Kidney (tissue), 13 donors: ENCODE measurements at regions not wholly inside any gene's neighbourhood (a gene's known extent, or its start where the extent isn't known, plus 50 kb on each side); places are given as distances from the start of the nearest gene placed in this dataset.

Experiments used
- DNase-seq, 5 donors: peaks; one replicate each; pipeline ENCODE4 v3.0.0-alpha.2; 2013 to 2020
- FAIRE-seq: peaks from 2 replicates; lab custom pipeline; 2012; peaks lifted over from hg19 to GRCh38; lab: Jason Lieb, UNC
- H3K27ac ChIP-seq, 2 donors: one replicate each; pipeline ENCODE4 v1.7.0; 2013; ENCODE audit warnings: low read depth in 2 of 2, low read length in 2 of 2, inconsistent platforms in 1 of 2
- H3K27me3 ChIP-seq: one replicate; pipeline ENCODE4 v1.7.1; 2013; ENCODE audit warnings: low read length, inconsistent platforms; ENCODE audit not compliant: control insufficient read depth, insufficient read depth
- H3K36me3 ChIP-seq, 3 donors: one replicate each; pipeline versions ENCODE4 v1.7.0 to v1.7.1; 2013; ENCODE audit warnings: low read length in 3 of 3, control low read depth in 1 of 3, inconsistent platforms in 1 of 3; ENCODE audit not compliant: insufficient read depth in 3 of 3, control insufficient read depth in 2 of 3
- H3K4me1 ChIP-seq, 3 donors: one replicate each; pipeline versions ENCODE4 v1.7.0 to v1.7.1; 2013; ENCODE audit warnings: low read length in 3 of 3, inconsistent platforms in 1 of 3, low read depth in 1 of 3; ENCODE audit not compliant: control insufficient read depth in 2 of 3, insufficient read depth in 2 of 3
- H3K4me3 ChIP-seq, 3 donors: one replicate each; pipeline versions ENCODE4 v1.7.0 to v1.8.1; 2013; ENCODE audit warnings: low read length in 3 of 3, control low read depth in 1 of 3, inconsistent platforms in 1 of 3
- H3K9ac ChIP-seq, 3 donors: one replicate each; pipeline versions ENCODE4 v1.7.0 to v1.7.1; 2013; ENCODE audit warnings: low read length in 3 of 3, control low read depth in 1 of 3, inconsistent platforms in 1 of 3
- H3K9me3 ChIP-seq, 3 donors: one replicate each; pipeline versions ENCODE4 v1.7.0 to v1.7.1; 2013; ENCODE audit warnings: low read length in 3 of 3, control low read depth in 1 of 3, inconsistent platforms in 1 of 3; ENCODE audit not compliant: control insufficient read depth in 2 of 3, insufficient read depth in 1 of 3
- CTCF ChIP-seq: IDR thresholded peaks from 3 replicates; pipeline ENCODE4 v1.5.1; 2012; ENCODE audit warnings: mild to moderate bottlenecking, moderate library complexity, borderline replicate concordance; ENCODE audit not compliant: insufficient read depth; ENCODE audit errors: extremely low read depth
- intact Hi-C: fragments of 100-400 bp; cut with DNase I; formaldehyde crosslinking; loops from one replicate; pipeline ENCODE4 v1.11.1; 2022
- donor health status: control.
- donor health status: control.
- donor health status: control.
- donor health status: control.
- donor health status: control.
- donor health status: DM: yes; HTN: yes; CAD: no.
- donor health status: Normal renal cell carcinoma (clear cell type).

GRCh38 chr18:11523804-11524203 is 85.6 kb upstream of the SLC35G4 start:
- no peak for TF ChIP-seq CTCF
- no peaks in the 10 kb centered on the region for H3K27me3 ChIP-seq
- H3K9ac ChIP-seq: no peak overlapping the region
- no peaks in the 10 kb centered on the region for H3K36me3 ChIP-seq
- no peaks in the 10 kb centered on the region for H3K4me1 ChIP-seq
- no peaks in the 10 kb centered on the region for H3K9me3 ChIP-seq
- H3K4me3 ChIP-seq: no peak overlapping the region
- intact Hi-C loops: no loop called here
- FAIRE-seq (no peak), DNase-seq (peak in 4 of 5 donors; percentile 59 to 79 (median 73))
- H3K27ac ChIP-seq: no peak overlapping the region

GRCh38 chr18:11522992-11523391 is 86.4 kb upstream of the SLC35G4 start:
- FAIRE-seq: no peak
- H3K9ac ChIP-seq: no peak overlapping the region

GRCh38 chr18:11521853-11522252 is 87.5 kb upstream of the SLC35G4 start:
- intact Hi-C loops: no loop called here
- TF ChIP-seq CTCF: no peak
- DNase-seq: no peak
- Histone ChIP-seq H3K27ac (no peak overlapping the region), H3K27me3 (no peaks in the 10 kb centered on the region), H3K4me3 (no peak overlapping the region), H3K4me1 (no peaks in the 10 kb centered on the region), H3K36me3 (no peaks in the 10 kb centered on the region), H3K9me3 (no peaks in the 10 kb centered on the region), H3K9ac (no peak overlapping the region)
- FAIRE-seq: no peak

More at GRCh38 chr18:11522992-11523391, 86.4 kb upstream of the SLC35G4 start:
- H3K4me1 ChIP-seq: no peaks in the 10 kb centered on the region
- intact Hi-C loops: no loop called here
- H3K4me3 ChIP-seq: no peak overlapping the region
- H3K27me3 ChIP-seq: no peaks in the 10 kb centered on the region
- no peak for TF ChIP-seq CTCF
- no peak for DNase-seq
- no peak overlapping the region for H3K27ac ChIP-seq
- H3K9me3 ChIP-seq: no peaks in the 10 kb centered on the region
- H3K36me3 ChIP-seq: no peaks in the 10 kb centered on the region

- Histone ChIP-seq H3K27me3 (no peaks in the 10 kb centered on the region), H3K9me3 (no peaks in the 10 kb centered on the region), H3K4me3 (no peak overlapping the region), H3K27ac (no peak overlapping the region), H3K4me1 (no peaks in the 10 kb centered on the region), H3K36me3 (no peaks in the 10 kb centered on the region), H3K9ac (no peak overlapping the region)
- DNase-seq (no peak), FAIRE-seq (no peak)
- no peak for TF ChIP-seq CTCF
- intact Hi-C loops: no loop called here
These were observed 88.9 kb upstream of the SLC35G4 start for GRCh38 chr18:11520536-11520935.
